Fibroblast of skin of left biceps (primary cell): ENCODE measurements at regions not wholly inside any gene's neighbourhood (a gene's known extent, or its start where the extent isn't known, plus 50 kb on each side); places are given as distances from the start of the nearest gene placed in this dataset.

Source experiments
- DNase-seq, 2 experiments: peaks; one replicate each; pipeline ENCODE4 v3.0.0-alpha.2; 2013; ENCODE audit warnings: low read depth in 2 of 2

GRCh38 chr1:39134768-39135333 is 69.6 kb upstream of the MACF1 start:
- no peak for DNase-seq

GRCh38 chr1:39136638-39137037 is 67.9 kb upstream of the MACF1 start:
- no peak for DNase-seq

GRCh38 chr1:39139723-39140360 is 64.7 kb upstream of the MACF1 start:
- DNase-seq, result no peak

GRCh38 chr1:39141925-39142324 is 62.6 kb upstream of the MACF1 start:
- no peak for DNase-seq

- DNase-seq, result no peak
These were observed 62.0 kb upstream of the MACF1 start for GRCh38 chr1:39142401-39143060.

GRCh38 chr1:39144924-39145323 is 59.6 kb upstream of the MACF1 start:
- no peak for DNase-seq

GRCh38 chr1:39145331-39145965 is 59.0 kb upstream of the MACF1 start:
- no peak for DNase-seq

- no peak for DNase-seq
These were observed 57.8 kb upstream of the MACF1 start for GRCh38 chr1:39146681-39147080.

GRCh38 chr1:39147099-39148025 is 57.1 kb upstream of the MACF1 start:
- DNase-seq, result no peak

GRCh38 chr1:39148942-39149341 is 55.6 kb upstream of the MACF1 start:
- no peak for DNase-seq

- no peak for DNase-seq
These were observed 55.0 kb upstream of the MACF1 start for GRCh38 chr1:39149509-39149908.

GRCh38 chr1:39150779-39151178 is 53.7 kb upstream of the MACF1 start:
- DNase-seq, result no peak

- DNase-seq, result no peak
These were observed 53.2 kb upstream of the MACF1 start for GRCh38 chr1:39151267-39151666.

GRCh38 chr1:39152923-39153322 is 51.6 kb upstream of the MACF1 start:
- no peak for DNase-seq

GRCh38 chr1:39153684-39154083 is 50.8 kb upstream of the MACF1 start:
- DNase-seq, result no peak

GRCh38 chr1:39154553-39155421 is 49.7 kb upstream of the MACF1 start:
- peak; percentile 71 to 73 for DNase-seq
